ENCODE measurements at regions not wholly inside any gene's neighbourhood (a gene's known extent, or its start where the extent isn't known, plus 50 kb on each side); places are given as distances from the start of the nearest gene placed in this dataset.

DNA sequence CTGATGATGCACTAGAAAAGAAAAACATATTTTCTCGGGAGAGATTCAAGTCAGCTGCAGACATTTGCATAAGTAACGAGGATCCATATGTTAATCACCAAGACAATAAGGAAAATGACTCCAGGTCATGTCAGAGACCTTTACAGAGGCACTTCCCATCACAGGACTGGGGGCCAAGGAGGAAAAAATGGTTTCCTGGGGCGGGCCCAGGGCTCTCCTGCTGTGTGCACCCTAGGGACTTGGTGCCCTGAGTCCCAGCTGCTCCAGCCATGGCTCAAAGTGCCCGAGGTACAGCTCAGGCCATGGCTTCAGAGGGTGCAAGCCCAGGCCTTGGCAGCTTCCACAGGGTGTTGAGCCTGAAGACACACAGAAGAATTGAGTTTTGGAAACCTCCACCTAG lies 415.4 kb upstream of the FRG1 start:
- TF ChIP-seq, protein P1, sequence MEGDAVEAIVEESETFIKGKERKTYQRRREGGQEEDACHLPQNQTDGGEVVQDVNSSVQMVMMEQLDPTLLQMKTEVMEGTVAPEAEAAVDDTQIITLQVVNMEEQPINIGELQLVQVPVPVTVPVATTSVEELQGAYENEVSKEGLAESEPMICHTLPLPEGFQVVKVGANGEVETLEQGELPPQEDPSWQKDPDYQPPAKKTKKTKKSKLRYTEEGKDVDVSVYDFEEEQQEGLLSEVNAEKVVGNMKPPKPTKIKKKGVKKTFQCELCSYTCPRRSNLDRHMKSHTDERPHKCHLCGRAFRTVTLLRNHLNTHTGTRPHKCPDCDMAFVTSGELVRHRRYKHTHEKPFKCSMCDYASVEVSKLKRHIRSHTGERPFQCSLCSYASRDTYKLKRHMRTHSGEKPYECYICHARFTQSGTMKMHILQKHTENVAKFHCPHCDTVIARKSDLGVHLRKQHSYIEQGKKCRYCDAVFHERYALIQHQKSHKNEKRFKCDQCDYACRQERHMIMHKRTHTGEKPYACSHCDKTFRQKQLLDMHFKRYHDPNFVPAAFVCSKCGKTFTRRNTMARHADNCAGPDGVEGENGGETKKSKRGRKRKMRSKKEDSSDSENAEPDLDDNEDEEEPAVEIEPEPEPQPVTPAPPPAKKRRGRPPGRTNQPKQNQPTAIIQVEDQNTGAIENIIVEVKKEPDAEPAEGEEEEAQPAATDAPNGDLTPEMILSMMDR (IDR thresholded peaks at IDR 0.05), result no peak
- no peak for TF ChIP-seq POLR2A (IDR thresholded peaks at IDR 0.05; ENCODE audit: low read length)
- TF ChIP-seq, protein P2, sequence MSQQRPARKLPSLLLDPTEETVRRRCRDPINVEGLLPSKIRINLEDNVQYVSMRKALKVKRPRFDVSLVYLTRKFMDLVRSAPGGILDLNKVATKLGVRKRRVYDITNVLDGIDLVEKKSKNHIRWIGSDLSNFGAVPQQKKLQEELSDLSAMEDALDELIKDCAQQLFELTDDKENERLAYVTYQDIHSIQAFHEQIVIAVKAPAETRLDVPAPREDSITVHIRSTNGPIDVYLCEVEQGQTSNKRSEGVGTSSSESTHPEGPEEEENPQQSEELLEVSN (IDR thresholded peaks at IDR 0.05; ENCODE audit: borderline replicate concordance, low read depth), result no peak

All from A549 (cell line).